Embryonic facial prominence (tissue), 1 donor: ENCODE measurements at regions not wholly inside any gene's neighbourhood (a gene's known extent, or its start where the extent isn't known, plus 50 kb on each side); places are given as distances from the start of the nearest gene placed in this dataset.
"Not testable (repeated sequence)": the region's sequence is repeated elsewhere in the genome, so short reads cannot be mapped to it uniquely, and the experiment has no call there.

Source experiments
- DNase-seq: peaks from one replicate; pipeline ENCODE4 v3.0.0-alpha.2; 2016; ENCODE audit errors: extremely low spot score

- DNase-seq = no peak
Observed at GRCh38 chr3:18987862-18988447, 160.4 kb upstream of the KCNH8 start.

- no peak for DNase-seq
Observed at GRCh38 chr3:18987070-18987469, 161.2 kb upstream of the KCNH8 start.

DNA sequence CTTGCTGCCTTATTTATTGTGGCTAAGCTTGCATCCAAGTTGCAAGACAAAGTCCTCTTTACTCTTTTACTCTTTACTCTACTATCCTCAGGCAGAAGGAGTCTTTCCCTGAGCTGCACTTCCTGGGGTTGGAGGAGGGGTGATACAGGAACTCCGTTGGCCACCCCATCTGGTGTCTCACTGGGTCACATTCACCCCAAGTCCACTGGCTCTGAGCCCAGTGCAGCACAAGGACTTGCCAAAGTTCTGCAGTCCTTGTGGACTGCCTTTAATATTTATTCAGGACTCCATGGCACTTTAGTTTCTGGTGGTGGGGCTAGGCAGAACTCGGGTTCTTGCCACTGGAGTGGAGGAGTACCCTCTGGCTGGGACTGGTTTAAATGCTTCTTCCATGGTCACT lies 165.4 kb upstream of the KCNH8 start:
- DNase-seq = no peak

DNA sequence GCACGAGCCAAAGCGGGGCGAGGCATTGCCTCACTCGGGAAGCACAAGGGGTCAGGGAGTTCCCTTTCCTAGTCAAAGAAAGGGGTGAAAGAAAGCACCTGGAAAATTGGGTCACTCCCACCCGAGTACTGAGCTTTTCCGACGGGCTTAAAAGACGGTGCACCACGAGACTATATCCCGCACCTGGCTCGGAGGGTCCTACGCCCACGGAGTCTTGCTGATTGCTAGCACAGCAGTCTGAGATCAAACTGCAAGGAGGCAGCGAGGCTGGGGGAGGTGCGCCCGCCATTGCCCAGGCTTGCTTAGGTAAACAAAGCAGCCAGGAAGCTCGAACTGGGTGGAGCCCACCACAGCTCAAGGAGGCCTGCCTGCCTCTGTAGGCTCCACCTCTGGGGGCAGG lies 172.2 kb upstream of the KCNH8 start:
- DNase-seq = not testable (repeated sequence)

GRCh38 chr3:18968120-18968519 lies 180.2 kb upstream of the KCNH8 start:
- no peak for DNase-seq

- DNase-seq = no peak
Observed at GRCh38 chr3:18965781-18966180, 182.5 kb upstream of the KCNH8 start.

DNA sequence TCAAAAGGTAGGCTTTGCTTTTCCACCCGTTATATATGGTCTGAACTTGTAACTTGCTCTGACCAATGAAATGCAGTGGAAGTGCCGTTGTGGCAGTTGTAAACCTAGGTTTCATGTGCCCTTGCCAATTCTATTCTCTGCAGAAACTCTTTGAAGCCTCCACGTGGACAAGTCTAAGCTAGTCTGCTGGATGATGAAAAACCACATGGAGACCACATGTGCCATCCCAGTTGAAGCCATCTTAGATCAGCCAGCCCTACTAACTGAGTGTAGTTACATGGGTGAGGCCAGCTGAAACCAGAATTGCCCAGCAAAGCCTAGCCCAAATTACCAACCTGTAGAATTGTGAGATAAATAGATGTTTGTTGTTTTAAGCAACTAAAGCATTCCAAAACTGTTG lies 183.7 kb upstream of the KCNH8 start:
- no peak for DNase-seq

- DNase-seq = no peak
Observed at GRCh38 chr3:18951333-18951732, 197.0 kb upstream of the KCNH8 start.

GRCh38 chr3:18946524-18946923 lies 201.8 kb upstream of the KCNH8 start:
- no peak for DNase-seq

DNA sequence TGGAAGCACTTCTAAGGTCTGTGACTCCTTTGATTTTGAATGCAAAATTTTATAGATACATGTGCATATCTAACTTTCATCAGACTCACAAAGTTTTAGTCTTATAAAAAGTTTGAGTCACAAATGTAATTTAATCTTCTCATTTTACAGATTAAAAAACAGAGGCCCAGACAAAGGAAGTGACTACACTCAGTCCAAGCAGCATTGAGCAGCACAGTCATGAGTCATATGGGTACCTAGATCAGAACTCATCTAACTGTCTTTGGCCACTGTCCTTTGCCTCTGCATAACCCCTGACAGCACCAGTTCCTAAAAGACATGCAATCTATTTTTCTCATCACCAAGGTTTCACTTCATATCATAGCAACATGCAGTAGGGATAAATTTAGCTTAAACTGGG lies 210.7 kb upstream of the KCNH8 start:
- no peak for DNase-seq

DNA sequence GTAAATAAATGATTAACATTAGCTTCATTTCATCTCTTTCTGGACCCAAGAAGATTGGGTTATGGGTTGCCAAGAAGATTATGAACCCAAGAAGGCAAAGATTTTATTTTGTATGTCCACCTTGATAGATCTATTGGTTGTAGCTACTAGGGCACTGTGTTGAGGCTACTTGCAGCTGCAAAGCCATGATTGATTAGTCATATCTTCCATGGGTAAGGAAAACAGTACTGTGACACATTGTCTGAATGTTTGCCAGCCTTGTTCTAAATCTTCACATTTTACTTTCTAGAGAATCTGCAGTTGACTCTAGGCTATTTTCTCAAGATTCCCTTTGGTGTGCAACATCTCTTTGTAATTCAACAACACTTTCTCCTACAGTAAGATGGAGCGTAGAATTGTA lies 229.2 kb upstream of the KCNH8 start:
- no peak for DNase-seq

DNA sequence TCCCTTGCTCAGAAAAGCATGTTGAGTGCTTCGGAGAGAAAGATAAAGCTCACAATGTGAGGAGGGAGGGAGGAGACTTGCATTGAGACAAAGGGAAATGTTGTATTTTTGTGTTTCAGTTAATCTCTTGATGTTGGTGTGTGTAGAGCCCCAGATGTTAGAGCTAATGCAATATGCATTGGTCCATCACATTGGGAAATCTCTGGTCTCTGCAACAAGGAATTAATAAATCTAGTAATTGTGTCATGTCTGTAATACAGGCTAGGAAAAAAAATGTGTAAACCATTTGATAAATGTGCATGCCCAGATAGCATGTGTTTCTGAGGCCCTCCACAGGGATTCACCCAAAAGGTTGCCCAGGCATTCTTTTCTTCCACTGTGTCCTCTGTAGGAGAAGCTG lies 230.4 kb upstream of the KCNH8 start:
- no peak for DNase-seq

GRCh38 chr3:18902081-18902793 lies 246.1 kb upstream of the KCNH8 start:
- no peak for DNase-seq

GRCh38 chr3:18901571-18901970 lies 246.7 kb upstream of the KCNH8 start:
- no peak for DNase-seq

- DNase-seq = no peak
Observed at GRCh38 chr3:18900994-18901393, 247.3 kb upstream of the KCNH8 start.

DNA sequence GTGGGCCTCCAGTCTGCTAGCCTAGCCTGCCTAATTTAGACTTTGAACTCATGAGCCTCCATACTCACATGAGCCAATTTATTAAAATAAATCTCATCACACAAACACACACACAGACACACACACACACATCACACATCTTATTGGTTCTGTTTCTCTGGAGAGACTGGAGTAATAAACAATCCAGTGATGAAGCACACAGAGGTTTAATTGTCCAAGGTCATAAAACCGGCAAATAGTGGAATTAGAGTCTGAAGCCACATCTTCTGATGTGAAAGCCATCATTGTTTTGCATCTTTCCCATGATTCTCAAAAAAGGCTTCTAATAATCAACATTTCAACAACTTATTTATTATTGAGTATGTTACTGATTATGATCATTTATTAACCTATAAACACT lies 249.4 kb upstream of the KCNH8 start:
- no peak for DNase-seq

- DNase-seq = no peak
Observed at GRCh38 chr3:18892756-18893155, 255.6 kb upstream of the KCNH8 start.

- DNase-seq = no peak
Observed at GRCh38 chr3:18892047-18892446, 256.3 kb upstream of the KCNH8 start.

DNA sequence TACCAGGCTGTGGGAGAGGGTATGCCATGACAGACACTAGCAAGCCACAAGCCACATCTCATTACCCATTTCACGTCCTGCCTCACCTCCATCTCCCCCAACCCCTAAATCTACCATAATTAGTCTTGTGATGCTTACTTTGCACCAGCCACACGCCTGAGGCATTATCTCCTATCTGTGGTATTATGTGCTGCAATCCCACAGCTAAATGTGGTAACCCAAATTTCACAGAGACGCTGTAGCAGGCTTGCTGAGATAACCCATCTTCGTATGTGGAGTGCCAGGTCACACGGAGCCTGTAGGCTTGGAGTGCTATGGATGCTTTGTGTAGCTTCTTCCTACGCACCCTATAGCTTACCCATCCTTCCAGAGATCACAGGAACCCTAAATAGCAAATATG lies 256.7 kb upstream of the KCNH8 start:
- no peak for DNase-seq

DNA sequence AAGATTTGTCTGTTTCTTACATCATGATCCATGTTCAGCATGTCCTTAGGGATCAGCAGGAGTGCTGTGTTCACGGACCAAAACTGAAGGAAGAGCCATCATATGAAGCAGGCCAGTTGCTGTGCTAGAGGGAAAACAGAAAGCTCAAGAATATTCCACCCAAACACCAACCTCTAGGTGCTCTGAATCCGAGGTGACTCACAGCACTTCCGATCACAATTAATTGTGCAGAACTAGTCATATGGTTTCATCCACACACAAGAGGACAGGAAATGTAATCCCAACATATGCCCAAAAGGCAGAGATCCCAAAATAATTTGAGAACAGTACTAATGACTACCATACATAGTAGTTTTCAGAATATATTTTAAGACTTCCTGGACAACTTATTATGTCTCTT lies 257.9 kb upstream of the KCNH8 start:
- DNase-seq = no peak

- DNase-seq = no peak
Observed at GRCh38 chr3:18888819-18889218, 259.5 kb upstream of the KCNH8 start.

- no peak for DNase-seq
Observed at GRCh38 chr3:18888370-18888769, 259.9 kb upstream of the KCNH8 start.

- no peak for DNase-seq
Observed at GRCh38 chr3:18886331-18886730, 262.0 kb upstream of the KCNH8 start.

GRCh38 chr3:18885612-18886011 lies 262.7 kb upstream of the KCNH8 start:
- DNase-seq = no peak
